H1 (cell line): ENCODE measurements at regions not wholly inside any gene's neighbourhood (a gene's known extent, or its start where the extent isn't known, plus 50 kb on each side); places are given as distances from the start of the nearest gene placed in this dataset.

Experiments
- CTCF ChIA-PET: fragments of 300-600 bp; sonication (Branson Sonifier 250); formaldehyde crosslinking; loops from one replicate; lab custom pipeline; 2021; ENCODE audit not compliant: partially characterized antibody; lab: Charles Lee
- POLR2A ChIA-PET: fragments of 300-600 bp; sonication (Branson Sonifier 250); formaldehyde crosslinking; loops from one replicate; lab custom pipeline; 2021; ENCODE audit warnings: inconsistent platforms; ENCODE audit not compliant: partially characterized antibody; lab: Charles Lee
- DNase-seq, 2 experiments: peaks; one replicate each; pipeline versions ENCODE4 v3.0.0 to v3.0.0-alpha.2; 2010 to 2022; ENCODE audit warnings: low spot score in 2 of 2, low read depth in 1 of 2, mixed read lengths in 1 of 2
- FAIRE-seq: peaks from 2 replicates; lab custom pipeline; 2011; peaks lifted over from hg19 to GRCh38; lab: Jason Lieb, UNC
- H2AFZ ChIP-seq: 2 replicates; pipeline ENCODE4 v1.8.1; 2012; ENCODE audit warnings: low read length, inconsistent platforms
- H2AK5ac ChIP-seq: 2 replicates; pipeline ENCODE4 v1.6.1; 2013; ENCODE audit warnings: low read depth, low read length
- H2BK120ac ChIP-seq: replicated peaks from 2 replicates; pipeline ENCODE3; 2013; ENCODE audit warnings: low read depth, low read length, inconsistent platforms
- H2BK12ac ChIP-seq: 2 replicates; pipeline ENCODE4 v1.6.1; 2013; ENCODE audit warnings: low read depth, low read length
- H2BK15ac ChIP-seq: 2 replicates; pipeline ENCODE4 v1.6.1; 2013; ENCODE audit warnings: low read length
- H2BK20ac ChIP-seq: 2 replicates; pipeline ENCODE4 v1.6.1; 2013; ENCODE audit warnings: low read length
- H2BK5ac ChIP-seq: 2 replicates; pipeline ENCODE4 v1.6.1; 2013; ENCODE audit warnings: low read depth, low read length
- H3K14ac ChIP-seq: 2 replicates; pipeline ENCODE4 v1.6.1; 2013; ENCODE audit warnings: inconsistent platforms; ENCODE audit not compliant: insufficient read length
- H3K18ac ChIP-seq: 2 replicates; pipeline ENCODE4 v1.6.1; 2013; ENCODE audit warnings: low read length; ENCODE audit errors: extremely low read depth
- H3K23ac ChIP-seq: 2 replicates; pipeline ENCODE4 v1.6.1; 2013; ENCODE audit warnings: inconsistent platforms; ENCODE audit not compliant: insufficient read length
- H3K23me2 ChIP-seq: 2 replicates; pipeline ENCODE4 v1.6.1; 2013; ENCODE audit warnings: low read depth, low read length
- H3K27ac ChIP-seq: 2 replicates; pipeline ENCODE4 v1.6.1; 2011; ENCODE audit warnings: low read depth, low read length, inconsistent platforms
- H3K27me3 ChIP-seq, 4 experiments: replicated peaks in 1 of 4; 1 replicate in 1 of 4; 2 replicates in 3 of 4; pipeline versions ENCODE4 v1.6.1 to v1.8.1; 2011 to 2013; ENCODE audit warnings: low read length in 3 of 4, mild to moderate bottlenecking in 3 of 4, inconsistent platforms in 2 of 4, mixed read lengths in 2 of 4, moderate library complexity in 1 of 4; ENCODE audit not compliant: control insufficient read depth in 3 of 4, insufficient read depth in 3 of 4; ENCODE audit errors: extremely low read depth in 1 of 4
- H3K36me3 ChIP-seq, 4 experiments: 2 replicates each; pipeline versions ENCODE4 v1.6.1 to v1.8.1; 2011 to 2013; ENCODE audit warnings: mild to moderate bottlenecking in 4 of 4, low read length in 3 of 4, moderate library complexity in 2 of 4, control low read depth in 1 of 4, inconsistent platforms in 1 of 4; ENCODE audit not compliant: insufficient read depth in 4 of 4, control insufficient read depth in 2 of 4
- H3K4ac ChIP-seq: replicated peaks from 2 replicates; pipeline ENCODE3; 2013; ENCODE audit warnings: low read length, low read depth, mixed read lengths, inconsistent platforms; ENCODE audit not compliant: insufficient read length
- H3K4me1 ChIP-seq, 4 experiments: replicated peaks in 1 of 4; 1 replicate in 1 of 4; 2 replicates in 3 of 4; pipeline versions ENCODE4 v1.6.1 to v1.8.1; 2011 to 2013; ENCODE audit warnings: low read length in 3 of 4, inconsistent platforms in 2 of 4, mixed read lengths in 1 of 4; ENCODE audit not compliant: insufficient read depth in 4 of 4, control insufficient read depth in 3 of 4
- H3K4me2 ChIP-seq, 2 experiments: 2 replicates each; pipeline versions ENCODE4 v1.6.1 to v1.8.1; 2011 to 2013; ENCODE audit warnings: low read depth in 2 of 2, low read length in 2 of 2, control low read depth in 1 of 2, inconsistent platforms in 1 of 2, mild to moderate bottlenecking in 1 of 2; ENCODE audit not compliant: insufficient read depth in 1 of 2
- H3K4me3 ChIP-seq, 4 experiments: fragments of 200-600, 300-600 bp in 1 of 4; sonication (generic), shearing (Covaris generic), sonication (Bioruptor Twin) in 1 of 4; 2 replicates each; pipeline versions ENCODE4 v1.5.1 to v1.8.1; 2011 to 2016; ENCODE audit warnings: low read length in 4 of 4, low read depth in 3 of 4, control low read depth in 2 of 4, inconsistent platforms in 2 of 4, mild to moderate bottlenecking in 2 of 4, mixed read lengths in 1 of 4, moderate library complexity in 1 of 4; ENCODE audit not compliant: insufficient read depth in 2 of 4; ENCODE audit errors: extremely low read depth in 1 of 4
- H3K56ac ChIP-seq: replicated peaks from 2 replicates; pipeline ENCODE3; 2013; ENCODE audit warnings: low read depth, mild to moderate bottlenecking, mixed read lengths, low read length, inconsistent platforms; ENCODE audit not compliant: insufficient read length
- H3K79me1 ChIP-seq: 2 replicates; pipeline ENCODE4 v1.6.1; 2013; ENCODE audit warnings: low read depth, low read length, control low read depth
- H3K79me2 ChIP-seq, 2 experiments: 2 replicates each; pipeline versions ENCODE4 v1.6.1 to v1.8.1; 2012 to 2013; ENCODE audit warnings: low read length in 2 of 2, mild to moderate bottlenecking in 2 of 2, inconsistent platforms in 1 of 2; ENCODE audit not compliant: insufficient read depth in 2 of 2, control insufficient read depth in 1 of 2
- H3K9ac ChIP-seq, 4 experiments: replicated peaks in 1 of 4; 1 replicate in 1 of 4; 2 replicates in 3 of 4; pipeline versions ENCODE4 v1.6.1 to v1.8.1; 2011 to 2013; ENCODE audit warnings: low read depth in 3 of 4, low read length in 3 of 4, control low read depth in 2 of 4, mild to moderate bottlenecking in 2 of 4, moderate library complexity in 2 of 4, inconsistent platforms in 1 of 4; ENCODE audit errors: extremely low read depth in 1 of 4
- H3K9me3 ChIP-seq, 2 experiments: 2 replicates each; pipeline versions ENCODE4 v1.6.1 to v1.8.1; 2012 to 2013; ENCODE audit warnings: mild to moderate bottlenecking in 2 of 2, moderate library complexity in 2 of 2, control low read depth in 1 of 2, inconsistent platforms in 1 of 2, low read depth in 1 of 2, low read length in 1 of 2, mixed read lengths in 1 of 2; ENCODE audit not compliant: insufficient read depth in 2 of 2
- H4K20me1 ChIP-seq, 2 experiments: replicated peaks in 1 of 2; 2 replicates each; pipeline versions ENCODE3 to v1.8.1; 2011 to 2013; ENCODE audit warnings: inconsistent platforms in 2 of 2, low read length in 2 of 2, mild to moderate bottlenecking in 1 of 2; ENCODE audit not compliant: insufficient read depth in 2 of 2, control insufficient read depth in 1 of 2
- H4K5ac ChIP-seq: 2 replicates; pipeline ENCODE4 v1.6.1; 2013; ENCODE audit warnings: low read length, low read depth, mixed read lengths, inconsistent platforms; ENCODE audit not compliant: insufficient read length
- H4K8ac ChIP-seq: 2 replicates; pipeline ENCODE4 v1.8.0; 2013; ENCODE audit warnings: mild to moderate bottlenecking, moderate library complexity, low read length, inconsistent platforms; ENCODE audit not compliant: insufficient read depth; ENCODE audit errors: extremely low read depth
- H4K91ac ChIP-seq: replicated peaks from 2 replicates; pipeline ENCODE3; 2013; ENCODE audit warnings: low read length, mixed read lengths, inconsistent platforms; ENCODE audit not compliant: insufficient read length
- BACH1 ChIP-seq: IDR thresholded peaks from 2 replicates; pipeline ENCODE4 v1.6.1; 2012; ENCODE audit warnings: low read length, improper control_type of control experiment
- CBX8 ChIP-seq: fragments of 300-800, 300-1000 bp; sonication (generic); IDR thresholded peaks from 2 replicates; pipeline ENCODE4 v1.7.1; 2016; ENCODE audit warnings: low read depth, low read length, borderline replicate concordance
- CTCF ChIP-seq, 3 experiments: IDR thresholded peaks; 1 replicate in 2 of 3; 2 replicates in 1 of 3; pipeline versions ENCODE4 v1.5.1 to v1.6.1; 2011; ENCODE audit warnings: low read length in 3 of 3, mild to moderate bottlenecking in 3 of 3, inconsistent platforms in 2 of 3, low read depth in 1 of 3, moderate library complexity in 1 of 3; ENCODE audit not compliant: insufficient read depth in 1 of 3; ENCODE audit errors: control extremely low read depth in 1 of 3
- E2F6 ChIP-seq: IDR thresholded peaks from 2 replicates; pipeline ENCODE4 v1.6.1; 2012; ENCODE audit warnings: inconsistent platforms
- EP300 ChIP-seq, 2 experiments: IDR thresholded peaks; 1 replicate in 1 of 2; 2 replicates in 1 of 2; pipeline ENCODE4 v1.6.1; 2011 to 2012; ENCODE audit warnings: low read depth in 2 of 2, low read length in 2 of 2, mild to moderate bottlenecking in 2 of 2, borderline replicate concordance in 1 of 2, inconsistent platforms in 1 of 2, moderate library complexity in 1 of 2
- HDAC6 ChIP-seq: IDR thresholded peaks from one replicate; pipeline ENCODE4 v1.7.1; 2012; ENCODE audit warnings: low read depth, mild to moderate bottlenecking, inconsistent platforms, low read length, moderate library complexity
- KDM4A ChIP-seq: IDR thresholded peaks from one replicate; pipeline ENCODE4 v1.7.1; 2012; ENCODE audit warnings: low read depth, mild to moderate bottlenecking, moderate library complexity, low read length, inconsistent platforms; ENCODE audit not compliant: severe bottlenecking
- MAX ChIP-seq: IDR thresholded peaks from 2 replicates; pipeline ENCODE4 v1.6.1; 2012; ENCODE audit warnings: inconsistent platforms
- RFX5 ChIP-seq: IDR thresholded peaks from 2 replicates; pipeline ENCODE4 v1.6.1; 2011; ENCODE audit warnings: low read depth, low read length, improper control_type of control experiment, borderline replicate concordance
- TBP ChIP-seq: IDR thresholded peaks from 2 replicates; pipeline ENCODE4 v1.6.1; 2011; ENCODE audit warnings: low read depth, low read length, improper control_type of control experiment
- WGBS, 2 experiments: shearing (Covaris generic) in 1 of 2; methylation state at CpG; one replicate each; pipeline versions ENCODE4 v1.1.6 to v1.1.7; 2013 to 2015; ENCODE audit warnings: low lambda C conversion rate in 2 of 2, mixed read lengths in 2 of 2, inconsistent platforms in 1 of 2, low coverage in 1 of 2, missing lambda C conversion rate in 1 of 2; ENCODE audit not compliant: insufficient replicate concordance in 2 of 2, insufficient coverage in 1 of 2, insufficient read length in 1 of 2; ENCODE audit errors: extremely low coverage in 1 of 2, missing lambda C conversion rate in 1 of 2; 5-methylcytosine and 5-hydroxymethylcytosine counted together

- FAIRE-seq, result peak; percentile 70
- no peak overlapping the region for H2AK5ac ChIP-seq
- no peaks in the 10 kb centered on the region for H4K20me1 ChIP-seq
- POLR2A ChIA-PET, result no interaction called here
- no peaks in the 10 kb centered on the region for H3K79me1 ChIP-seq
- H2BK15ac ChIP-seq, result no peak overlapping the region
- no peak overlapping the region for H3K4me2 ChIP-seq
- H2BK12ac ChIP-seq, result no peak overlapping the region
- H3K4me1 ChIP-seq, result no peaks in the 10 kb centered on the region
- CTCF ChIA-PET, result interaction anchor here (0.6 to 2.2 kb wide), 6 partner anchors 11 to 666 kb away, joined by 3 to 5 read pairs (median 4); no protein-coding TSS in a partner anchor
- H2AFZ ChIP-seq, result no peak overlapping the region
- no peak overlapping the region for H3K23ac ChIP-seq
- no peak overlapping the region for H2BK5ac ChIP-seq
- H3K27me3 ChIP-seq, result no peaks in the 10 kb centered on the region
- 28% methylated on average over 2 of the region's 2 CpGs; no CpG with 5 or more reads in 1 of the 2 experiments for WGBS, 2 experiments
- H4K91ac ChIP-seq, result no peak overlapping the region
- H3K18ac ChIP-seq, result no peak overlapping the region
- H3K9ac ChIP-seq, result no peak overlapping the region
- H3K79me2 ChIP-seq, result no peaks in the 10 kb centered on the region
- H4K5ac ChIP-seq, result no peak overlapping the region
- H3K4me3 ChIP-seq, result no peak overlapping the region
- H2BK120ac ChIP-seq, result no peak overlapping the region
- DNase-seq, result no peak
- no peak overlapping the region for H3K27ac ChIP-seq
- no peak overlapping the region for H3K56ac ChIP-seq
- H2BK20ac ChIP-seq, result no peak overlapping the region
- no peaks in the 10 kb centered on the region for H3K9me3 ChIP-seq
- no peaks in the 10 kb centered on the region for H3K36me3 ChIP-seq
- no peak overlapping the region for H3K14ac ChIP-seq
- no peak overlapping the region for H4K8ac ChIP-seq
- no peak overlapping the region for H3K4ac ChIP-seq
- no peaks in the 10 kb centered on the region for H3K23me2 ChIP-seq
- no peak for TF ChIP-seq BACH1
- no peak for TF ChIP-seq KDM4A
- no peak for TF ChIP-seq E2F6
- no peak for TF ChIP-seq MAX
- no peak for TF ChIP-seq TBP
- TF ChIP-seq CTCF (IDR thresholded peaks at IDR 0.05; ENCODE audit: control extremely low read depth in 1 of 3, insufficient read depth in 1 of 3, low read depth in 1 of 3, low read length in 3 of 3), result peak in 2 of 3 experiments; percentile 23 to 54; a peak in 2 of 4 replicates
- no peak for TF ChIP-seq CBX8
- no peak for TF ChIP-seq EP300 (IDR thresholded peaks at IDR 0.05; ENCODE audit: borderline replicate concordance in 1 of 2, low read depth in 2 of 2, low read length in 2 of 2)
- no peak for TF ChIP-seq RFX5
- TF ChIP-seq HDAC6, result no peak
Observed at GRCh38 chr7:130814778-130815335, 80.8 kb upstream of the KLF14 start.
